Spleen (tissue), 7 donors: ENCODE measurements at regions not wholly inside any gene's neighbourhood (a gene's known extent, or its start where the extent isn't known, plus 50 kb on each side); places are given as distances from the start of the nearest gene placed in this dataset.

Experiments used
- POLR2A ChIP-seq, 3 donors: fragments of 450-650 bp; IDR thresholded peaks; one replicate each; pipeline ENCODE4 v1.5.1; 2017; ENCODE audit warnings: antibody characterized with exemption in 3 of 3, mild to moderate bottlenecking in 1 of 3
- TF ChIP-seq, protein P1 (sequence below), 11 experiments: fragments of 200-600 bp in 7 of 11; fragments of 450-650 bp in 4 of 11; sonication (generic) in 4 of 11; IDR thresholded peaks in 8 of 11; conservative IDR thresholded peaks in 3 of 11; 1 replicate in 7 of 11; 2 replicates in 4 of 11; pipeline versions ENCODE4 v1.4.0 to v1.8.0; 2016 to 2021; ENCODE audit warnings: antibody characterized with exemption in 11 of 11, inconsistent platforms in 4 of 11, mild to moderate bottlenecking in 1 of 11
- donor health status: DM: no; HTN: no; CAD: no; lungs with moderate emphysema.
- donor health status: DM: no; HTN: no; CAD: no.
- donor health status: DM: no; HTN: no; CAD: no.

DNA sequence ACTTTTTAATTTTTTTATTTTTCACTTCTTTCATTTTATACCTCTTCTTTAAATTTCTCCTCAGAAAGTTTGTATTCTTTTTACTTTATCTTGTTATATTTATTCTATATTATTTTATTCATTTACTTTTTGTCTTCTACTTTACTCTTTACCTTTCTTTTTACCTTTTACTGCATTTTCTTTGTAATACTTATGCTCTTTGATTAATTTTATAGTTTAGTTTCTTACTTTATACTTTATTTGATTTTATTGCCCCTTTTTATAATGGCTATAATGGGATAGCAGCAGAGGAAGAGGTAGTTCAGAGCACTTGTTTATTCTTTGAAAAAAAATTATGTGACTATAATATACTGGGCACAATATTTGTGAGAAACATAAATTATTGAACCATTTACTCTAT lies 542.6 kb upstream of the SPRY2 start:
- TF ChIP-seq, protein P1, sequence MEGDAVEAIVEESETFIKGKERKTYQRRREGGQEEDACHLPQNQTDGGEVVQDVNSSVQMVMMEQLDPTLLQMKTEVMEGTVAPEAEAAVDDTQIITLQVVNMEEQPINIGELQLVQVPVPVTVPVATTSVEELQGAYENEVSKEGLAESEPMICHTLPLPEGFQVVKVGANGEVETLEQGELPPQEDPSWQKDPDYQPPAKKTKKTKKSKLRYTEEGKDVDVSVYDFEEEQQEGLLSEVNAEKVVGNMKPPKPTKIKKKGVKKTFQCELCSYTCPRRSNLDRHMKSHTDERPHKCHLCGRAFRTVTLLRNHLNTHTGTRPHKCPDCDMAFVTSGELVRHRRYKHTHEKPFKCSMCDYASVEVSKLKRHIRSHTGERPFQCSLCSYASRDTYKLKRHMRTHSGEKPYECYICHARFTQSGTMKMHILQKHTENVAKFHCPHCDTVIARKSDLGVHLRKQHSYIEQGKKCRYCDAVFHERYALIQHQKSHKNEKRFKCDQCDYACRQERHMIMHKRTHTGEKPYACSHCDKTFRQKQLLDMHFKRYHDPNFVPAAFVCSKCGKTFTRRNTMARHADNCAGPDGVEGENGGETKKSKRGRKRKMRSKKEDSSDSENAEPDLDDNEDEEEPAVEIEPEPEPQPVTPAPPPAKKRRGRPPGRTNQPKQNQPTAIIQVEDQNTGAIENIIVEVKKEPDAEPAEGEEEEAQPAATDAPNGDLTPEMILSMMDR (IDR thresholded peaks at IDR 0.05 in 8 of 11, conservative IDR thresholded peaks at IDR 0.05 in 3 of 11): no peak
- TF ChIP-seq POLR2A (IDR thresholded peaks at IDR 0.05): no peak
